ENCODE measurements at regions not wholly inside any gene's neighbourhood (a gene's known extent, or its start where the extent isn't known, plus 50 kb on each side); places are given as distances from the start of the nearest gene placed in this dataset.

- no peak overlapping the region for H3K4me3 ChIP-seq (replicated peaks; ENCODE audit: insufficient read depth, low read length)
- TF ChIP-seq SPI1 (IDR thresholded peaks at IDR 0.05; ENCODE audit: borderline replicate concordance, low read depth) (no peak), POLR2AphosphoS5 (IDR thresholded peaks at IDR 0.05; ENCODE audit: low read depth) (no peak), REST (IDR thresholded peaks at IDR 0.05; ENCODE audit: insufficient replicate concordance, low read depth) (no peak), CTCF (IDR thresholded peaks at IDR 0.05; ENCODE audit: insufficient read depth, low read length) (no peak), GABPA (IDR thresholded peaks at IDR 0.05; ENCODE audit: low read depth) (no peak)
- H3K27ac ChIP-seq (replicated peaks), result no peak overlapping the region
- no peaks in the 10 kb centered on the region for H3K27me3 ChIP-seq (ENCODE audit: insufficient read depth, poor library complexity, severe bottlenecking)
- DNase-seq (ENCODE audit: low read depth in 1 of 2, low spot score in 1 of 2), result no peak
Measured at GRCh38 chr19:27890206-27890605, 1322.7 kb downstream of the UQCRFS1 start.

- no peak for DNase-seq (ENCODE audit: low read depth in 1 of 2, low spot score in 1 of 2)
- Histone ChIP-seq H3K4me3 (replicated peaks; ENCODE audit: insufficient read depth, low read length) (no peak overlapping the region), H3K27ac (replicated peaks) (no peak overlapping the region), H3K27me3 (ENCODE audit: insufficient read depth, poor library complexity, severe bottlenecking) (no peaks in the 10 kb centered on the region)
- TF ChIP-seq SPI1 (IDR thresholded peaks at IDR 0.05; ENCODE audit: borderline replicate concordance, low read depth), result no peak
Measured at GRCh38 chr19:27889156-27889555, 1323.8 kb downstream of the UQCRFS1 start.

- no peak overlapping the region for H3K27ac ChIP-seq (replicated peaks)
- DNase-seq (ENCODE audit: low read depth in 1 of 2, low spot score in 1 of 2), result no peak
- H3K4me3 ChIP-seq (replicated peaks; ENCODE audit: insufficient read depth, low read length), result no peak overlapping the region
- TF ChIP-seq GABPA (IDR thresholded peaks at IDR 0.05; ENCODE audit: low read depth) (no peak), REST (IDR thresholded peaks at IDR 0.05; ENCODE audit: insufficient replicate concordance, low read depth) (no peak), SPI1 (IDR thresholded peaks at IDR 0.05; ENCODE audit: borderline replicate concordance, low read depth) (no peak), CTCF (IDR thresholded peaks at IDR 0.05; ENCODE audit: insufficient read depth, low read length) (no peak), POLR2AphosphoS5 (IDR thresholded peaks at IDR 0.05; ENCODE audit: low read depth) (no peak)
- H3K27me3 ChIP-seq (ENCODE audit: insufficient read depth, poor library complexity, severe bottlenecking), result no peaks in the 10 kb centered on the region
Measured at GRCh38 chr19:27887946-27888345, 1325.0 kb downstream of the UQCRFS1 start.

- Histone ChIP-seq H3K27me3 (ENCODE audit: insufficient read depth, poor library complexity, severe bottlenecking) (no peaks in the 10 kb centered on the region), H3K27ac (replicated peaks) (no peak overlapping the region), H3K4me3 (replicated peaks; ENCODE audit: insufficient read depth, low read length) (no peak overlapping the region)
- no peak for TF ChIP-seq SPI1 (IDR thresholded peaks at IDR 0.05; ENCODE audit: borderline replicate concordance, low read depth)
- DNase-seq (ENCODE audit: low read depth in 1 of 2, low spot score in 1 of 2), result no peak
Measured at GRCh38 chr19:27885359-27885758, 1327.6 kb downstream of the UQCRFS1 start.

- no peak for DNase-seq (ENCODE audit: low read depth in 1 of 2, low spot score in 1 of 2)
- H3K4me3 ChIP-seq (replicated peaks; ENCODE audit: insufficient read depth, low read length), result no peak overlapping the region
- TF ChIP-seq SPI1 (IDR thresholded peaks at IDR 0.05; ENCODE audit: borderline replicate concordance, low read depth), result no peak
- TF ChIP-seq POLR2AphosphoS5 (IDR thresholded peaks at IDR 0.05; ENCODE audit: low read depth), result no peak
- no peak for TF ChIP-seq CTCF (IDR thresholded peaks at IDR 0.05; ENCODE audit: insufficient read depth, low read length)
- no peak for TF ChIP-seq REST (IDR thresholded peaks at IDR 0.05; ENCODE audit: insufficient replicate concordance, low read depth)
- no peak for TF ChIP-seq GABPA (IDR thresholded peaks at IDR 0.05; ENCODE audit: low read depth)
- no peak overlapping the region for H3K27ac ChIP-seq (replicated peaks)
- no peaks in the 10 kb centered on the region for H3K27me3 ChIP-seq (ENCODE audit: insufficient read depth, poor library complexity, severe bottlenecking)
Measured at GRCh38 chr19:27884376-27884775, 1328.6 kb downstream of the UQCRFS1 start.
